GM23338 (cell line): ENCODE measurements at regions not wholly inside any gene's neighbourhood (a gene's known extent, or its start where the extent isn't known, plus 50 kb on each side); places are given as distances from the start of the nearest gene placed in this dataset.

ENCODE experiments used
- CREB1 ChIP-seq: fragments of 250-450 bp; sonication (Bioruptor Pico); IDR thresholded peaks from 2 replicates; pipeline ENCODE4 v1.5.0; 2020; ENCODE audit warnings: low read depth, mild to moderate bottlenecking, moderate library complexity
- EZH2 ChIP-seq: fragments of 200-600 bp; sonication (generic); IDR thresholded peaks from one replicate; pipeline ENCODE4 v1.8.0; 2017; ENCODE audit warnings: antibody characterized with exemption, mild to moderate bottlenecking, low read depth; ENCODE audit not compliant: unreplicated experiment
- NANOG ChIP-seq: IDR thresholded peaks from 2 replicates; pipeline ENCODE4 v1.6.1; 2016; ENCODE audit warnings: antibody characterized with exemption, borderline replicate concordance
- POLR2AphosphoS5 ChIP-seq: IDR thresholded peaks from 2 replicates; pipeline ENCODE4 v1.6.1; 2016; ENCODE audit warnings: antibody characterized with exemption, low read depth
- REST ChIP-seq: IDR thresholded peaks from one replicate; pipeline ENCODE4 v1.6.1; 2018; ENCODE audit warnings: antibody characterized with exemption; ENCODE audit not compliant: unreplicated experiment
- TF ChIP-seq, protein P1 (sequence below): fragments of 250-450 bp; sonication (Bioruptor Pico); IDR thresholded peaks from 2 replicates; pipeline ENCODE4 v1.5.0; 2020; ENCODE audit warnings: mild to moderate bottlenecking, moderate library complexity

GRCh38 chr2:5977477-5977876 is 285.3 kb downstream of the SOX11 start (continued):
- TF ChIP-seq, protein P1, sequence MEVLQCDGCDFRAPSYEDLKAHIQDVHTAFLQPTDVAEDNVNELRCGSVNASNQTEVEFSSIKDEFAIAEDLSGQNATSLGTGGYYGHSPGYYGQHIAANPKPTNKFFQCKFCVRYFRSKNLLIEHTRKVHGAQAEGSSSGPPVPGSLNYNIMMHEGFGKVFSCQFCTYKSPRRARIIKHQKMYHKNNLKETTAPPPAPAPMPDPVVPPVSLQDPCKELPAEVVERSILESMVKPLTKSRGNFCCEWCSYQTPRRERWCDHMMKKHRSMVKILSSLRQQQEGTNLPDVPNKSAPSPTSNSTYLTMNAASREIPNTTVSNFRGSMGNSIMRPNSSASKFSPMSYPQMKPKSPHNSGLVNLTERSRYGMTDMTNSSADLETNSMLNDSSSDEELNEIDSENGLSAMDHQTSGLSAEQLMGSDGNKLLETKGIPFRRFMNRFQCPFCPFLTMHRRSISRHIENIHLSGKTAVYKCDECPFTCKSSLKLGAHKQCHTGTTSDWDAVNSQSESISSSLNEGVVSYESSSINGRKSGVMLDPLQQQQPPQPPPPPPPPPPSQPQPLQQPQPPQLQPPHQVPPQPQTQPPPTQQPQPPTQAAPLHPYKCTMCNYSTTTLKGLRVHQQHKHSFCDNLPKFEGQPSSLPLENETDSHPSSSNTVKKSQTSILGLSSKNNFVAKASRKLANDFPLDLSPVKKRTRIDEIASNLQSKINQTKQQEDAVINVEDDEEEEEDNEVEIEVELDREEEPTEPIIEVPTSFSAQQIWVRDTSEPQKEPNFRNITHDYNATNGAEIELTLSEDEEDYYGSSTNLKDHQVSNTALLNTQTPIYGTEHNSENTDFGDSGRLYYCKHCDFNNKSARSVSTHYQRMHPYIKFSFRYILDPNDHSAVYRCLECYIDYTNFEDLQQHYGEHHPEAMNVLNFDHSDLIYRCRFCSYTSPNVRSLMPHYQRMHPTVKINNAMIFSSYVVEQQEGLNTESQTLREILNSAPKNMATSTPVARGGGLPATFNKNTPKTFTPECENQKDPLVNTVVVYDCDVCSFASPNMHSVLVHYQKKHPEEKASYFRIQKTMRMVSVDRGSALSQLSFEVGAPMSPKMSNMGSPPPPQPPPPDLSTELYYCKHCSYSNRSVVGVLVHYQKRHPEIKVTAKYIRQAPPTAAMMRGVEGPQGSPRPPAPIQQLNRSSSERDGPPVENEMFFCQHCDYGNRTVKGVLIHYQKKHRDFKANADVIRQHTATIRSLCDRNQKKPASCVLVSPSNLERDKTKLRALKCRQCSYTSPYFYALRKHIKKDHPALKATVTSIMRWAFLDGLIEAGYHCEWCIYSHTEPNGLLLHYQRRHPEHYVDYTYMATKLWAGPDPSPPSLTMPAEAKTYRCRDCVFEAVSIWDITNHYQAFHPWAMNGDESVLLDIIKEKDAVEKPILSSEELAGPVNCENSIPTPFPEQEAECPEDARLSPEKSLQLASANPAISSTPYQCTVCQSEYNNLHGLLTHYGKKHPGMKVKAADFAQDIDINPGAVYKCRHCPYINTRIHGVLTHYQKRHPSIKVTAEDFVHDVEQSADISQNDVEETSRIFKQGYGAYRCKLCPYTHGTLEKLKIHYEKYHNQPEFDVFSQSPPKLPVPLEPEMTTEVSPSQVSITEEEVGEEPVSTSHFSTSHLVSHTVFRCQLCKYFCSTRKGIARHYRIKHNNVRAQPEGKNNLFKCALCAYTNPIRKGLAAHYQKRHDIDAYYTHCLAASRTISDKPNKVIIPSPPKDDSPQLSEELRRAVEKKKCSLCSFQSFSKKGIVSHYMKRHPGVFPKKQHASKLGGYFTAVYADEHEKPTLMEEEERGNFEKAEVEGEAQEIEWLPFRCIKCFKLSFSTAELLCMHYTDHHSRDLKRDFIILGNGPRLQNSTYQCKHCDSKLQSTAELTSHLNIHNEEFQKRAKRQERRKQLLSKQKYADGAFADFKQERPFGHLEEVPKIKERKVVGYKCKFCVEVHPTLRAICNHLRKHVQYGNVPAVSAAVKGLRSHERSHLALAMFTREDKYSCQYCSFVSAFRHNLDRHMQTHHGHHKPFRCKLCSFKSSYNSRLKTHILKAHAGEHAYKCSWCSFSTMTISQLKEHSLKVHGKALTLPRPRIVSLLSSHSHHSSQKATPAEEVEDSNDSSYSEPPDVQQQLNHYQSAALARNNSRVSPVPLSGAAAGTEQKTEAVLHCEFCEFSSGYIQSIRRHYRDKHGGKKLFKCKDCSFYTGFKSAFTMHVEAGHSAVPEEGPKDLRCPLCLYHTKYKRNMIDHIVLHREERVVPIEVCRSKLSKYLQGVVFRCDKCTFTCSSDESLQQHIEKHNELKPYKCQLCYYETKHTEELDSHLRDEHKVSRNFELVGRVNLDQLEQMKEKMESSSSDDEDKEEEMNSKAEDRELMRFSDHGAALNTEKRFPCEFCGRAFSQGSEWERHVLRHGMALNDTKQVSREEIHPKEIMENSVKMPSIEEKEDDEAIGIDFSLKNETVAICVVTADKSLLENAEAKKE (CRISPR knock-in tag), result no peak
- TF ChIP-seq EZH2, result no peak
- no peak for TF ChIP-seq CREB1
- TF ChIP-seq NANOG, result no peak
- no peak for TF ChIP-seq REST
- no peak for TF ChIP-seq POLR2AphosphoS5
